ENCODE measurements at regions not wholly inside any gene's neighbourhood (a gene's known extent, or its start where the extent isn't known, plus 50 kb on each side); places are given as distances from the start of the nearest gene placed in this dataset.
A peak's percentile ranks its signal among the peaks of the same experiment; 100 is the strongest.

DNA sequence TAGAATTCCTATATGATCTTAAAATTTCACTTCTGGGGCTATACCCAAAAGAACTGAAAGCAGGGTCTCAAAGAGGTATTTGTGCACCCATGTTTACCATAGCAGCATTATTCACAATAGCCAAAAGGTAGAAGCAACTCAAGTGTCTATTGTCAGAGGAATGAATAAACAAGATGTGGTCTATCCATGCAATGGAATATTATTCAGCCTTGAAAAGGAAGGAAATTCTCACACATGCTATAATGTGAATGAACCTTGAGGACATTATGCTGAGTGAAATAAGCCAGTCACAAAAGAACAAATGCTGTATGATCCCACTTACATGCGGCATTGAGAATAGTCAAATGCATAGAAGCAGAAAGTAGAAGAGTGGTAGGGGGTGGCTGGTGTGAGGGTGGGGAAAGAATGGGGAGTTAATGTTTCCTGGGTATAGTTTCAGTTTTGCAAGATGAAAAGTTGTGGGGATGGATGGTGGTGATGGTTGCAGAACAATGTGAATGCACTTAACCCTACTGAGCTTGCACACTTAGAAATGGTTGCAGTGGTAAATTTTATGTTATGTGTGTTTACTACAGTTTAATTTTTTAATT, 122.4 kb downstream of the TOMM20 start:
- no peak overlapping the region for H2AFZ ChIP-seq (ENCODE audit: low read length)
- H3K4me1 ChIP-seq (ENCODE audit: insufficient read depth, low read length, severe bottlenecking) = peaks cover 19% of the 10 kb centered on the region
- no peak overlapping the region for H3K27ac ChIP-seq (ENCODE audit: low read depth, low read length, poor library complexity, severe bottlenecking)

DNA sequence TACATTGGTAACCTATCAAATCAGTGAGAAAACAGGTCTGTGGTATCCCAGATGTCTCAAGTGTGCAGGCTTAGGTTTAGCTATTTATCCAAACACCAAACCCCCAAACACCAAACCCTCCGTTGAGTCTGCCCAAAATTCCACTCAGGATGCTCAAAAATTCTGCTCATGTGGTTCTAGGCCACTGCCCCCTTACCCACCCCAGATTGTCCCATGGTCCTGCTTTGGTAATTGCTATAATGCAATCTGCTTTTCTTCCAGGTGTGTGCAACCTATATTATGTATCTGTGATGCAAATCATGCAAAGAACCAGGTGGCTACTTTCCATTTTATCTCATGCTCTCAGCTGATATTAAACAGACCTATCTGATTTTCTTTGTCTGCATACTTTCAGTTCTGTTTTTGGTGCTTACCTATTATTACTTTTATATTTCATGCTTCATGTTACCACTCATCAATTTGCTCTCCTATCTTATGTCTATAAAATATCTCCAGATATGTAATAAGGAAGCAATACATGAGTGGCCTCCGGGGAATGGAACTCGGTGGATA, 123.7 kb downstream of the TOMM20 start:
- 0 out of 2 replicates have a peak overlapping the region, but pooled peaks have one; percentile 28 for H3K4me2 ChIP-seq (ENCODE audit: low read length)

More for the DNA sequence above, 122.4 kb downstream of the TOMM20 start:
- no peak for TF ChIP-seq EZH2 (IDR thresholded peaks at IDR 0.05; ENCODE audit: borderline replicate concordance, low read length)
- TF ChIP-seq, protein P1, sequence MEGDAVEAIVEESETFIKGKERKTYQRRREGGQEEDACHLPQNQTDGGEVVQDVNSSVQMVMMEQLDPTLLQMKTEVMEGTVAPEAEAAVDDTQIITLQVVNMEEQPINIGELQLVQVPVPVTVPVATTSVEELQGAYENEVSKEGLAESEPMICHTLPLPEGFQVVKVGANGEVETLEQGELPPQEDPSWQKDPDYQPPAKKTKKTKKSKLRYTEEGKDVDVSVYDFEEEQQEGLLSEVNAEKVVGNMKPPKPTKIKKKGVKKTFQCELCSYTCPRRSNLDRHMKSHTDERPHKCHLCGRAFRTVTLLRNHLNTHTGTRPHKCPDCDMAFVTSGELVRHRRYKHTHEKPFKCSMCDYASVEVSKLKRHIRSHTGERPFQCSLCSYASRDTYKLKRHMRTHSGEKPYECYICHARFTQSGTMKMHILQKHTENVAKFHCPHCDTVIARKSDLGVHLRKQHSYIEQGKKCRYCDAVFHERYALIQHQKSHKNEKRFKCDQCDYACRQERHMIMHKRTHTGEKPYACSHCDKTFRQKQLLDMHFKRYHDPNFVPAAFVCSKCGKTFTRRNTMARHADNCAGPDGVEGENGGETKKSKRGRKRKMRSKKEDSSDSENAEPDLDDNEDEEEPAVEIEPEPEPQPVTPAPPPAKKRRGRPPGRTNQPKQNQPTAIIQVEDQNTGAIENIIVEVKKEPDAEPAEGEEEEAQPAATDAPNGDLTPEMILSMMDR (IDR thresholded peaks at IDR 0.05; ENCODE audit: low read length) = no peak
- Histone ChIP-seq H3K36me3 (ENCODE audit: insufficient read depth, low read length) (no peaks in the 10 kb centered on the region), H3K9me2 (ENCODE audit: low read depth, low read length) (no peaks in the 10 kb centered on the region), H3K4me3 (ENCODE audit: low read depth, low read length, poor library complexity, severe bottlenecking) (no peak overlapping the region), H4K20me1 (ENCODE audit: insufficient read depth, low read length) (no peaks in the 10 kb centered on the region), H3K9ac (ENCODE audit: low read length) (no peak overlapping the region), H3K79me2 (ENCODE audit: insufficient read depth, low read length) (no peaks in the 10 kb centered on the region), H3K27me3 (ENCODE audit: insufficient read depth, low read length) (no peaks in the 10 kb centered on the region), H3F3A (ENCODE audit: insufficient read depth, low read length) (no peaks in the 10 kb centered on the region), H3K9me3 (ENCODE audit: low read length) (peaks cover 2% of the 10 kb centered on the region; the same call in 1 of the 2 replicates), H3K4me2 (ENCODE audit: low read length) (no peak overlapping the region)

DNA sequence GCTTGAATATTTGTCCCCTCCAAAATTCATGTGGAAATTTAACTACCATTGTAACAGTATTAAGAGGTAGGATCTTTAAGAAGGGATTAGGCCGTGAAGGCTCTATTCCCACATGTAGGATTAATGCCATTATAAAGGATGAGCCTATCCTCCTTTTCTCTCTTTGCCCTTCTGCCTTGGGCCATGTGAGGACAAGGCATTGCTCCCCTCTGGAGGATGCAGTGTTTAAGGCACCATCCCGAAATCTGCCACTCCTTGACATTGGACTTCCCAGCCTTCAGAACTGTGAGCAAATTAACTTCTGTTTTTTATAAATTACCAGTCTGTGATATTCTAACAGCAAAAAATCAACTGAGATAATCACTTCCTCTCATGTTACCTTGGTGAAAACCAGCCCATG, 124.4 kb downstream of the TOMM20 start:
- H3K4me1 ChIP-seq (ENCODE audit: insufficient read depth, low read length, severe bottlenecking) = peaks cover 13% of the 10 kb centered on the region
- H3K36me3 ChIP-seq (ENCODE audit: insufficient read depth, low read length) = no peaks in the 10 kb centered on the region
- no peak overlapping the region for H3K4me3 ChIP-seq (ENCODE audit: low read depth, low read length, poor library complexity, severe bottlenecking)
- no peak overlapping the region for H2AFZ ChIP-seq (ENCODE audit: low read length)
- peaks cover 2% of the 10 kb centered on the region; the same call in 1 of the 2 replicates for H3K9me3 ChIP-seq (ENCODE audit: low read length)
- no peak overlapping the region for H3K27ac ChIP-seq (ENCODE audit: low read depth, low read length, poor library complexity, severe bottlenecking)
- H3K4me2 ChIP-seq (ENCODE audit: low read length) = no peak overlapping the region
- TF ChIP-seq EZH2 (IDR thresholded peaks at IDR 0.05; ENCODE audit: borderline replicate concordance, low read length) = no peak
- TF ChIP-seq, protein P1 (IDR thresholded peaks at IDR 0.05; ENCODE audit: low read length) = no peak
- H3K79me2 ChIP-seq (ENCODE audit: insufficient read depth, low read length) = no peaks in the 10 kb centered on the region
- no peaks in the 10 kb centered on the region for H3K27me3 ChIP-seq (ENCODE audit: insufficient read depth, low read length)
- no peaks in the 10 kb centered on the region for H3F3A ChIP-seq (ENCODE audit: insufficient read depth, low read length)
- H4K20me1 ChIP-seq (ENCODE audit: insufficient read depth, low read length) = no peaks in the 10 kb centered on the region
- no peaks in the 10 kb centered on the region for H3K9me2 ChIP-seq (ENCODE audit: low read depth, low read length)
- no peak overlapping the region for H3K9ac ChIP-seq (ENCODE audit: low read length)

More for the DNA sequence above, 123.7 kb downstream of the TOMM20 start:
- no peaks in the 10 kb centered on the region for H3F3A ChIP-seq (ENCODE audit: insufficient read depth, low read length)
- H3K79me2 ChIP-seq (ENCODE audit: insufficient read depth, low read length) = no peaks in the 10 kb centered on the region
- H3K4me1 ChIP-seq (ENCODE audit: insufficient read depth, low read length, severe bottlenecking) = peaks cover 13% of the 10 kb centered on the region
- H3K9ac ChIP-seq (ENCODE audit: low read length) = no peak overlapping the region
- peak overlapping the region; percentile 3 for H3K27ac ChIP-seq (ENCODE audit: low read depth, low read length, poor library complexity, severe bottlenecking)
- H3K9me2 ChIP-seq (ENCODE audit: low read depth, low read length) = no peaks in the 10 kb centered on the region
- H2AFZ ChIP-seq (ENCODE audit: low read length) = no peak overlapping the region
- no peak for TF ChIP-seq EZH2 (IDR thresholded peaks at IDR 0.05; ENCODE audit: borderline replicate concordance, low read length)
- TF ChIP-seq, protein P1 (IDR thresholded peaks at IDR 0.05; ENCODE audit: low read length) = no peak
- H3K9me3 ChIP-seq (ENCODE audit: low read length) = peaks cover 2% of the 10 kb centered on the region; the same call in 1 of the 2 replicates
- no peak overlapping the region for H3K4me3 ChIP-seq (ENCODE audit: low read depth, low read length, poor library complexity, severe bottlenecking)
- H3K27me3 ChIP-seq (ENCODE audit: insufficient read depth, low read length) = no peaks in the 10 kb centered on the region
- H3K36me3 ChIP-seq (ENCODE audit: insufficient read depth, low read length) = no peaks in the 10 kb centered on the region
- no peaks in the 10 kb centered on the region for H4K20me1 ChIP-seq (ENCODE audit: insufficient read depth, low read length)
